ENCODE measurements at regions not wholly inside any gene's neighbourhood (a gene's known extent, or its start where the extent isn't known, plus 50 kb on each side); places are given as distances from the start of the nearest gene placed in this dataset.

- DNase-seq (ENCODE audit: extremely low spot score) = peak; percentile 61
- no peaks in the 10 kb centered on the region for H3K36me3 ChIP-seq (ENCODE audit: insufficient read depth)
- H3K4me3 ChIP-seq (ENCODE audit: low read depth, low read length) = no peak overlapping the region
- H3K27ac ChIP-seq (ENCODE audit: low read depth) = no peak overlapping the region
- no peaks in the 10 kb centered on the region for H3K4me1 ChIP-seq (ENCODE audit: insufficient read depth)
- 33% methylated on average over 10 of the region's 10 CpGs for WGBS
These were observed 154.5 kb upstream of the SLC4A4 start for GRCh38 chr4:71184195-71184781.

DNA sequence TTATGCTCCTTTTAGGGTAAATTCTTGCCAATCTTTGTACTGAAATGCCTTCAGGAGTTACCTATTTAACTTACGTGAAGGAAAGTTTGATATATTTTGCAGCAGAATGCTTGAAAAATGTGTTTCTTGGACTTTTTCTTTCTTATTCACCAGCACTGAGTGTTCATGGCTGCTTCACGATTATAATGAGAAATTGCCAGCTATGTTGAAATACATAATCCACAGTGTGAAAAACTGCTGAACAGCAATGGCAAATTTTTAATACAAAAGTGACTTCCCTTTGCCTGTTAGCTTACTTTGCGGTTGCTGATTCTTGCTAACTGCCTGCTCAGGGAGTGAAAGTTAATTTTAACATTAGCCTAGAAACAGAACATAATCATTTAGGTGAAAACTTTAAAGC lies 153.8 kb upstream of the SLC4A4 start:
- no peak overlapping the region for H3K27ac ChIP-seq (ENCODE audit: low read depth)
- DNase-seq (ENCODE audit: extremely low spot score) = no peak
- no peaks in the 10 kb centered on the region for H3K4me1 ChIP-seq (ENCODE audit: insufficient read depth)
- H3K36me3 ChIP-seq (ENCODE audit: insufficient read depth) = no peaks in the 10 kb centered on the region
- no peak overlapping the region for H3K4me3 ChIP-seq (ENCODE audit: low read depth, low read length)
- 74% methylated on average over 3 of the region's 3 CpGs for WGBS

- WGBS = 1% methylated on average over 11 of the region's 11 CpGs
- H3K27ac ChIP-seq (ENCODE audit: low read depth) = peak overlapping the region; percentile 38
These were observed 152.6 kb upstream of the SLC4A4 start for GRCh38 chr4:71186257-71186565.

DNA sequence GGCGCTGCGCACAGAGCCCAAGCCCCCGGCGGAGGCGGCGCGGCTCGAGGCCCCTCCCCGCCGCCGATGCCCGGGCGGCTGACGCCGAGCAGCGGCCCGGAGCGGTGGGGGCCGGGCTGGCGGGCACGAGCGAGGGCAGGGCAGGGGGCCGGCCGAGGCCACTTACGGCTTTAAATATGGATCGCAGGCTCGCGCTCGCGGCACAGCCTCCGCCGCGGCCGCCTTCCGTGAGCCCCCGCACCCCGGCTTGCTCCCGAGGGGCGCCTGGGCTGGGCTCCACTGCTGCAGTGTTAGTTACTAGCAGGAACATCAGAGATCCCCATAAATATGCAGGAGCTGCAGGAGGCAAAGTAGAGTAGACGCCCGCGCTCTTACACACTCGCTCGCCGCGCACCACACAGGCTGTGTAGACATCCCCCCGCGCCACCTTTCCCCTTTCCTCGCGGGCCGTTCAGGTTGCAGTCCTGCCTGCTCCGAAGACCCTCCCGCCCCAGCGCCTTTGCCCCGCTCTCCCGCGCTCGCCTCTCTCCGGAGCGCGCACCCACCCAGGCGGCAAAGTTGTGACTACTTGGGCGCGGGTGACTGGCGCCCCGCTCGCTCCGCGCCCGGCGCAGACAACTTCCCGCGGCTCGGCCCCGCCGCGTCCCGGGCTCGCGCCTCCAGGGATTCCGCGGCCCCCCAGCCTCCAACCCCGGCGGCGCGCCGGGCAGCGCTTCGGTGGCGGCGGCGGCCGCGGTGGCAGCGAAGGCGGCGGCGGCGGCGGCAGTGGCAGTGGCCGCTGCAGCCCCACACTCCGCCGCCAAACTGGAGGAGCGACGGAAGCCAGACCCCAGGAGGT lies 152.0 kb upstream of the SLC4A4 start:
- Histone ChIP-seq H3K36me3 (ENCODE audit: insufficient read depth) (no peaks in the 10 kb centered on the region), H3K4me3 (ENCODE audit: low read depth, low read length) (peak overlapping the region; percentile 86), H3K27ac (ENCODE audit: low read depth) (peak overlapping the region; percentile 81), H3K4me1 (ENCODE audit: insufficient read depth) (no peaks in the 10 kb centered on the region)
- DNase-seq (ENCODE audit: extremely low spot score) = no peak
- under 1% methylated on average over 105 of the region's 105 CpGs for WGBS

More at GRCh38 chr4:71186257-71186565, 152.6 kb upstream of the SLC4A4 start:
- Histone ChIP-seq H3K36me3 (ENCODE audit: insufficient read depth) (no peaks in the 10 kb centered on the region), H3K4me1 (ENCODE audit: insufficient read depth) (no peaks in the 10 kb centered on the region), H3K4me3 (ENCODE audit: low read depth, low read length) (peak overlapping the region; percentile 86)
- no peak for DNase-seq (ENCODE audit: extremely low spot score)

DNA sequence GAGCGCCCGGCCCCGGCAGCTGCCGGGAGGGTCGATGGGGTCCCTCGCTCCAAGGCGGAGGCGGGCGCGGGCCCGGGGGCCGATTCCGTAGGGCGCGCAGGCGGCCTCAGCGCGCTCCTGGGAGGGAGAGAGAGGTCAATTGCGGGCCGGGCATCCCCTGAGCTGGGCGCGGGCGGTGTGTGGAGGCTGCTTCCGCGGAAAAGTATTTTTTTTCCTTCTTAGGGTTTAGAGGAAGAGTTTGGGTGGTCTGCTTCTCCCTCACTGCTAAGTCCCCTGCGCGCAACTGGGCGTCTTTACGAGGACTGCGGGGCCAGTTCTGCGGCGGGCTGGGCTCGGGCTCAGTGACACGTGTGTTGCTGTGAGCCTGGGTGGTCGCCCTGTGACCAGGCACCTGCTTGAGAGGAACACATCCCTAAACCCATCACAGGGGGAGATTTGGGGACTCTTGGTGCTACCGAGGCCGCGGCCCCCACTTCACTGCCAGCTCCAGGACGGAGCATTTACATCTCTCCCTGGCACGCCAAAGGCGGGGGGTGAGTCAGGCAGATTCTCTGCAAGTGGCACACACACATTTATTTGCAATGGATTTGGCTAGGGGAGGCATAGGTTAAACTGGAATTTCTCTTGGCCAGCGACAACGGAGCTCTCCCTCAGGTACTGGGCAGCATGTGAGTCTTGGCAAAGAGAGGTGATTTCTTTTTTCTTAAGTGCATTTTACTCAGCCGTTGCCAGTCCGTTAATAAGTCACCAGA lies 151.2 kb upstream of the SLC4A4 start:
- H3K4me1 ChIP-seq (ENCODE audit: insufficient read depth) = no peaks in the 10 kb centered on the region
- peak overlapping the region; percentile 86 for H3K4me3 ChIP-seq (ENCODE audit: low read depth, low read length)
- H3K27ac ChIP-seq (ENCODE audit: low read depth) = peak overlapping the region; percentile 58
- no peak for DNase-seq (ENCODE audit: extremely low spot score)
- no peaks in the 10 kb centered on the region for H3K36me3 ChIP-seq (ENCODE audit: insufficient read depth)
- under 1% methylated on average over 45 of the region's 45 CpGs for WGBS

GRCh38 chr4:71188156-71188640 lies 150.6 kb upstream of the SLC4A4 start:
- Histone ChIP-seq H3K36me3 (ENCODE audit: insufficient read depth) (no peaks in the 10 kb centered on the region), H3K4me3 (ENCODE audit: low read depth, low read length) (peak overlapping the region; percentile 86), H3K4me1 (ENCODE audit: insufficient read depth) (no peaks in the 10 kb centered on the region), H3K27ac (ENCODE audit: low read depth) (no peak overlapping the region)
- WGBS = 32% methylated on average over 7 of the region's 7 CpGs
- no peak for DNase-seq (ENCODE audit: extremely low spot score)

DNA sequence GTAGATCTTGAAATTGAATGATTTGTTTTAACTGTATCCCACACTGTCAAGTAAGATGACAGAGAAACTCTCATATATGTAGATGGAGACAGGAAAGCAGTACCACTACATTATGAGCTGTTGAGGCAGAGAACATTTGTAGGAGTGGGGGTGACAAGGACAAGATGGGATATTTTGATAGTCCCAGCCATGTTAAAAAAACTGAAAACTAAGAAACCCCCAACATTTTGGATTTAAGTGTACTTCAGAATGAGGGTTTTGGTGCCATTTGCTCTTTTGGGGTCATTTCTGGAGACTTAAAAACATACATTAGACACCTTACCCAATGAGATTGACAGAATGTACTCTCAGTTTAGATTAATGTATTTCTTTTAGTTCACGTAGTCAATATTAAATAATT lies 149.9 kb upstream of the SLC4A4 start:
- no peak overlapping the region for H3K27ac ChIP-seq (ENCODE audit: low read depth)
- H3K36me3 ChIP-seq (ENCODE audit: insufficient read depth) = no peaks in the 10 kb centered on the region
- no peak for DNase-seq (ENCODE audit: extremely low spot score)
- H3K4me1 ChIP-seq (ENCODE audit: insufficient read depth) = no peaks in the 10 kb centered on the region
- H3K4me3 ChIP-seq (ENCODE audit: low read depth, low read length) = no peak overlapping the region
- 78% methylated on average over 1 of the region's 1 CpG for WGBS

GRCh38 chr4:71189471-71189870 lies 149.3 kb upstream of the SLC4A4 start:
- WGBS = 71% methylated on average over 6 of the region's 6 CpGs
- no peak overlapping the region for H3K27ac ChIP-seq (ENCODE audit: low read depth)
- no peak overlapping the region for H3K4me3 ChIP-seq (ENCODE audit: low read depth, low read length)
- no peaks in the 10 kb centered on the region for H3K4me1 ChIP-seq (ENCODE audit: insufficient read depth)
- H3K36me3 ChIP-seq (ENCODE audit: insufficient read depth) = no peaks in the 10 kb centered on the region
- DNase-seq (ENCODE audit: extremely low spot score) = no peak

GRCh38 chr4:71194454-71194853 lies 144.4 kb upstream of the SLC4A4 start:
- Histone ChIP-seq H3K36me3 (ENCODE audit: insufficient read depth) (no peaks in the 10 kb centered on the region), H3K4me3 (ENCODE audit: low read depth, low read length) (no peak overlapping the region), H3K27ac (ENCODE audit: low read depth) (no peak overlapping the region), H3K4me1 (ENCODE audit: insufficient read depth) (no peaks in the 10 kb centered on the region)
- no peak for DNase-seq (ENCODE audit: extremely low spot score)
- WGBS = 85% methylated on average over 1 of the region's 1 CpG

GRCh38 chr4:71195924-71196323 lies 142.9 kb upstream of the SLC4A4 start:
- Histone ChIP-seq H3K4me1 (ENCODE audit: insufficient read depth) (no peaks in the 10 kb centered on the region), H3K4me3 (ENCODE audit: low read depth, low read length) (no peak overlapping the region), H3K27ac (ENCODE audit: low read depth) (no peak overlapping the region), H3K36me3 (ENCODE audit: insufficient read depth) (no peaks in the 10 kb centered on the region)
- WGBS = 67% methylated on average over 4 of the region's 4 CpGs
- DNase-seq (ENCODE audit: extremely low spot score) = no peak

GRCh38 chr4:71198958-71199357 lies 139.9 kb upstream of the SLC4A4 start:
- Histone ChIP-seq H3K4me3 (ENCODE audit: low read depth, low read length) (no peak overlapping the region), H3K27ac (ENCODE audit: low read depth) (no peak overlapping the region), H3K36me3 (ENCODE audit: insufficient read depth) (no peaks in the 10 kb centered on the region), H3K4me1 (ENCODE audit: insufficient read depth) (no peaks in the 10 kb centered on the region)
- DNase-seq (ENCODE audit: extremely low spot score) = no peak
- WGBS = 63% methylated on average over 2 of the region's 2 CpGs

GRCh38 chr4:71201057-71201456 lies 137.8 kb upstream of the SLC4A4 start:
- DNase-seq (ENCODE audit: extremely low spot score) = no peak
- Histone ChIP-seq H3K27ac (ENCODE audit: low read depth) (no peak overlapping the region), H3K4me1 (ENCODE audit: insufficient read depth) (no peaks in the 10 kb centered on the region), H3K36me3 (ENCODE audit: insufficient read depth) (no peaks in the 10 kb centered on the region), H3K4me3 (ENCODE audit: low read depth, low read length) (no peak overlapping the region)
- 86% methylated on average over 2 of the region's 2 CpGs for WGBS

DNA sequence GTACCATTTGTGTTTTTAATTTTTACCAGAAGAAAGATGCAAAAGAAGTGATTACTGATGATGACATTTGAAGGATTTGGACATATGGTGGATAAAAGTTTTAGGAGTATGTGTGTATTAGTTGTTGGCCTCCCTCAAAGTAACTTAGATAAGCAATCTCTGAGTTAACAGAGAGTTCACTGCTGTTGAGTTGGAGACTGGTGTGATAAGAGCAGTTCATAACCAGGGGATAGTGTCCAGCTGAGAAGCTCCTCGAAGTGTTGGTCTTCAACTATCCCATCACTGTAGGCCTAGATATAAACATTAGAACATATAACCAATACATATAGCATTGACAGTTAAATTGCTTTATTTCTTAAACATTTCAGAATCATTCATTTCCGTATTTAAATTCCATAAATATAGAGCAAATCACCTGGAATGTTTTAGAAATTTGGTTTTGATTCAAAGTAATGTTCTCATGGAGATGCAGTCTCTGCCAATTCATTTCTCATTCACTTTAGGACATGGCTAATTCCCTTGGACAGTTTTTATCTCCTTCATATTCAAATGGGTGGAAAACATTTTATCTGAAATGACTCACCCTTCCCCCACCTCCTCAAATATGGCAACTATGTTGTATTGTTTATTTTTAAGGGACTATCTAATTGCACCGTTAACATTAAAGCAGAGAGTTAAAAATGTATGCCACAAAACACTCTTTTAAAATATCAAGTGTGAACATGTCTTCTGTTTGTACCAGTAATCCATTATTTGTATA lies 136.8 kb upstream of the SLC4A4 start:
- Histone ChIP-seq H3K36me3 (ENCODE audit: insufficient read depth) (no peaks in the 10 kb centered on the region), H3K27ac (ENCODE audit: low read depth) (no peak overlapping the region), H3K4me3 (ENCODE audit: low read depth, low read length) (no peak overlapping the region), H3K4me1 (ENCODE audit: insufficient read depth) (no peaks in the 10 kb centered on the region)
- WGBS = 70% methylated on average over 3 of the region's 3 CpGs
- no peak for DNase-seq (ENCODE audit: extremely low spot score)
